PC-3 (cell line): ENCODE measurements at regions not wholly inside any gene's neighbourhood (a gene's known extent, or its start where the extent isn't known, plus 50 kb on each side); places are given as distances from the start of the nearest gene placed in this dataset.

Experiments
- ATAC-seq: fragments of 200-7000 bp; cut with Tn5 transposase; 2 replicates; pipeline ENCODE4 v1.9.1; 2020; ENCODE audit warnings: mild to moderate bottlenecking, moderate library complexity
- BruUV-seq: library from RNA; stranded (reverse); fragments of 400-500 nt; replicated peaks from 2 replicates; lab custom pipeline; 2021; lab: Mats Ljungman, UMichigan
- CTCF ChIA-PET: fragments of 300-600 bp; sonication (Branson Sonifier 250); formaldehyde crosslinking; loops from one replicate; lab custom pipeline; 2022; ENCODE audit warnings: antibody characterized with exemption; lab: Charles Lee
- POLR2A ChIA-PET: fragments of 300-600 bp; sonication (Branson Sonifier 250); formaldehyde crosslinking; loops from one replicate; lab custom pipeline; 2022; ENCODE audit warnings: antibody characterized with exemption; ENCODE audit not compliant: unreplicated experiment; lab: Charles Lee
- DNase-seq: peaks from one replicate; pipeline ENCODE4 v3.0.0-alpha.2; 2015
- H2AFZ ChIP-seq: fragments of 300-600 bp; sonication (generic); 2 replicates; pipeline ENCODE4 v1.6.0; 2016; ENCODE audit warnings: antibody characterized with exemption, low read length
- H3F3A ChIP-seq: fragments of 300-600 bp; sonication (generic); one replicate; pipeline ENCODE4 v1.6.0; 2017; ENCODE audit warnings: antibody characterized with exemption, low read length, control low read depth, mild to moderate bottlenecking; ENCODE audit not compliant: unreplicated experiment
- H3K27ac ChIP-seq: fragments of 300-600 bp; sonication (generic); 2 replicates; pipeline ENCODE4 v1.5.1; 2016; ENCODE audit warnings: mild to moderate bottlenecking, low read length
- H3K27me3 ChIP-seq: fragments of 300-600 bp; sonication (generic); 2 replicates; pipeline ENCODE4 v1.6.1; 2016; ENCODE audit warnings: low read length, mixed read lengths
- H3K36me3 ChIP-seq: fragments of 300-600 bp; sonication (generic); 2 replicates; pipeline ENCODE4 v1.6.1; 2016; ENCODE audit warnings: low read depth, mixed run types, low read length, mixed read lengths
- H3K4me1 ChIP-seq: fragments of 300-600 bp; sonication (generic); 2 replicates; pipeline ENCODE4 v1.5.1; 2016; ENCODE audit warnings: low read length; ENCODE audit not compliant: insufficient read depth
- H3K4me2 ChIP-seq: fragments of 300-600 bp; sonication (generic); 2 replicates; pipeline ENCODE4 v1.6.0; 2016; ENCODE audit warnings: low read length
- H3K4me3 ChIP-seq: fragments of 300-600 bp; sonication (generic); 2 replicates; pipeline ENCODE4 v1.5.1; 2016; ENCODE audit warnings: mild to moderate bottlenecking, low read length, mixed read lengths
- H3K79me2 ChIP-seq: fragments of 300-600 bp; sonication (generic); 2 replicates; pipeline ENCODE4 v1.6.1; 2017; ENCODE audit warnings: low read length, mixed read lengths
- H3K9ac ChIP-seq: fragments of 300-600 bp; sonication (generic); 2 replicates; pipeline ENCODE4 v1.6.0; 2016; ENCODE audit warnings: mild to moderate bottlenecking, low read length
- H3K9me2 ChIP-seq: fragments of 300-600 bp; sonication (generic); replicated peaks from 2 replicates; pipeline ENCODE4 v1.6.1; 2016; ENCODE audit warnings: mixed run types, low read length, mixed read lengths
- H3K9me3 ChIP-seq: fragments of 300-600 bp; sonication (generic); 2 replicates; pipeline ENCODE4 v1.6.1; 2016; ENCODE audit warnings: low read length, mixed read lengths
- H4K20me1 ChIP-seq: fragments of 300-600 bp; sonication (generic); 2 replicates; pipeline ENCODE4 v1.6.1; 2016; ENCODE audit warnings: low read length, mixed read lengths
- CTCF ChIP-seq: fragments of 300-600 bp; sonication (generic); conservative IDR thresholded peaks from 2 replicates; pipeline ENCODE4 v1.5.1; 2017; ENCODE audit warnings: antibody characterized with exemption, low read depth, mild to moderate bottlenecking, low read length
- EZH2 ChIP-seq: fragments of 300-600 bp; sonication (generic); IDR thresholded peaks from one replicate; pipeline ENCODE4 v1.6.1; 2017; ENCODE audit warnings: antibody characterized with exemption, mild to moderate bottlenecking, low read length; ENCODE audit not compliant: unreplicated experiment
- EZH2phosphoT487 ChIP-seq: fragments of 300-600 bp; sonication (generic); IDR thresholded peaks from 2 replicates; pipeline ENCODE4 v1.6.1; 2018; ENCODE audit warnings: mild to moderate bottlenecking, antibody characterized with exemption, low read length, borderline replicate concordance
- intact Hi-C: fragments of 100-400 bp; cut with micrococcal nuclease; formaldehyde crosslinking; loops from 2 replicates; pipeline ENCODE4 v1.9.0; 2023

GRCh38 chr20:11716239-11716944 lies 201.3 kb upstream of the BTBD3 start:
- no TSS peak for BruUV-seq
- TF ChIP-seq CTCF = peak; percentile 72
- no peak for TF ChIP-seq EZH2phosphoT487
- TF ChIP-seq EZH2 = no peak
- Histone ChIP-seq H3K79me2 (no peaks in the 10 kb centered on the region), H3K36me3 (no peaks in the 10 kb centered on the region), H3K4me3 (no peak overlapping the region), H3F3A (no peaks in the 10 kb centered on the region), H3K9ac (no peak overlapping the region), H3K4me2 (no peak overlapping the region), H3K27me3 (peaks cover 54% of the 10 kb centered on the region), H2AFZ (no peak overlapping the region), H4K20me1 (no peaks in the 10 kb centered on the region), H3K4me1 (no peaks in the 10 kb centered on the region), H3K27ac (no peak overlapping the region), H3K9me3 (no peaks in the 10 kb centered on the region), H3K9me2 (no peaks in the 10 kb centered on the region)
- CTCF ChIA-PET = no interaction called here
- intact Hi-C loops = no loop called here
- POLR2A ChIA-PET = no interaction called here
- ATAC-seq (peak; percentile 43; the same call in 1 of the 2 replicates), DNase-seq (peak; percentile 61)

- no peak overlapping the region for H3K9ac ChIP-seq
- no peaks in the 10 kb centered on the region for H3K79me2 ChIP-seq
- TF ChIP-seq EZH2phosphoT487 = no peak
- TF ChIP-seq CTCF = no peak
- no peak for TF ChIP-seq EZH2
- H2AFZ ChIP-seq = no peak overlapping the region
- H3F3A ChIP-seq = no peaks in the 10 kb centered on the region
- no peak overlapping the region for H3K4me3 ChIP-seq
- CTCF ChIA-PET = no interaction called here
- no peak overlapping the region for H3K27ac ChIP-seq
- no peak for DNase-seq
- no TSS peak for BruUV-seq
- no peaks in the 10 kb centered on the region for H3K9me3 ChIP-seq
- H3K36me3 ChIP-seq = no peaks in the 10 kb centered on the region
- intact Hi-C loops = no loop called here
- H3K4me2 ChIP-seq = no peak overlapping the region
- POLR2A ChIA-PET = no interaction called here
- no peaks in the 10 kb centered on the region for H3K9me2 ChIP-seq
- H4K20me1 ChIP-seq = no peaks in the 10 kb centered on the region
- ATAC-seq = no peak
- H3K4me1 ChIP-seq = no peaks in the 10 kb centered on the region
- H3K27me3 ChIP-seq = peaks cover 54% of the 10 kb centered on the region
These were observed 200.8 kb upstream of the BTBD3 start for GRCh38 chr20:11716945-11717248.

- peaks cover 54% of the 10 kb centered on the region for H3K27me3 ChIP-seq
- no peaks in the 10 kb centered on the region for H3K9me3 ChIP-seq
- intact Hi-C loops = no loop called here
- no peak overlapping the region for H3K27ac ChIP-seq
- no peak overlapping the region for H3K4me3 ChIP-seq
- ATAC-seq (no peak), DNase-seq (no peak)
- TF ChIP-seq EZH2phosphoT487 (no peak), EZH2 (no peak), CTCF (no peak)
- no peaks in the 10 kb centered on the region for H3K79me2 ChIP-seq
- H3K4me2 ChIP-seq = no peak overlapping the region
- BruUV-seq = no TSS peak
- H4K20me1 ChIP-seq = no peaks in the 10 kb centered on the region
- no peak overlapping the region for H2AFZ ChIP-seq
- CTCF ChIA-PET = no interaction called here
- H3K36me3 ChIP-seq = no peaks in the 10 kb centered on the region
- POLR2A ChIA-PET = no interaction called here
- H3F3A ChIP-seq = no peaks in the 10 kb centered on the region
- H3K9ac ChIP-seq = no peak overlapping the region
- no peaks in the 10 kb centered on the region for H3K4me1 ChIP-seq
- H3K9me2 ChIP-seq = no peaks in the 10 kb centered on the region
These were observed 200.1 kb upstream of the BTBD3 start for GRCh38 chr20:11717562-11717961.
